Heart right ventricle (tissue), 16 donors: ENCODE measurements at regions not wholly inside any gene's neighbourhood (a gene's known extent, or its start where the extent isn't known, plus 50 kb on each side); places are given as distances from the start of the nearest gene placed in this dataset.

ENCODE experiments used
- ATAC-seq, 8 donors: fragments of 200-7000 bp; cut with Tn5 transposase; one replicate each; pipeline ENCODE4 v1.9.1; 2020; ENCODE audit warnings: mild to moderate bottlenecking in 8 of 8, moderate library complexity in 8 of 8, moderate number of reproducible peaks in 1 of 8
- DNase-seq, 2 donors: peaks; one replicate each; pipeline ENCODE4 v3.0.0-alpha.2; 2020
- H3K27ac ChIP-seq, 10 donors: fragments of 200-600 bp; sonication (generic) in 2 of 10; one replicate each; pipeline versions ENCODE4 v1.5.0 to v1.8.0; 2020 to 2022; ENCODE audit warnings: mild to moderate bottlenecking in 3 of 10
- H3K27me3 ChIP-seq, 7 donors: fragments of 200-600 bp; one replicate each; pipeline ENCODE4 v1.8.0; 2021 to 2022; ENCODE audit warnings: mild to moderate bottlenecking in 2 of 7
- H3K36me3 ChIP-seq, 9 donors: fragments of 200-600 bp; sonication (generic) in 1 of 9; one replicate each; pipeline versions ENCODE4 v1.5.0 to v1.8.0; 2020 to 2022; ENCODE audit warnings: mild to moderate bottlenecking in 2 of 9
- H3K4me1 ChIP-seq, 9 donors: fragments of 200-600 bp; sonication (generic) in 1 of 9; one replicate each; pipeline versions ENCODE4 v1.5.0 to v1.8.0; 2020 to 2022; ENCODE audit warnings: mild to moderate bottlenecking in 4 of 9
- H3K4me3 ChIP-seq, 10 donors: fragments of 200-600 bp; sonication (generic) in 2 of 10; one replicate each; pipeline versions ENCODE4 v1.5.0 to v1.8.0; 2020 to 2022; ENCODE audit warnings: mild to moderate bottlenecking in 7 of 10, moderate library complexity in 2 of 10
- H3K9me3 ChIP-seq, 11 donors: fragments of 200-600 bp in 10 of 11; sonication (generic) in 2 of 11; one replicate each; pipeline versions ENCODE4 v1.5.0 to v1.8.0; 2013 to 2022; ENCODE audit warnings: mild to moderate bottlenecking in 2 of 11, control low read depth in 1 of 11, moderate library complexity in 1 of 11
- CTCF ChIP-seq, 9 donors: fragments of 200-600 bp; sonication (generic) in 2 of 9; IDR thresholded peaks; one replicate each; pipeline versions ENCODE4 v1.5.0 to v1.8.0; 2021 to 2022; ENCODE audit warnings: antibody characterized with exemption in 9 of 9, mild to moderate bottlenecking in 5 of 9, moderate library complexity in 1 of 9
- WGBS, 2 donors: extraction: QIAGEN DNeasy Blood & Tissue Kit; methylation state at CpG; one replicate each; pipeline ENCODE4 v1.1.7; 2013; ENCODE audit warnings: inconsistent platforms in 1 of 2; 5-methylcytosine and 5-hydroxymethylcytosine counted together
- intact Hi-C, 10 donors: fragments of 100-400 bp; cut with DNase I; formaldehyde crosslinking; loops; one replicate each; pipeline versions ENCODE4 v1.11.1 to v1.14.2; 2022
- donor health status: Arrhythmogenic right ventricular cardiomyopathy.
- donor health status: ischemic (EF 13 %, LVEDD 7.1; RV severe dilation, severe dysfunction).
- donor health status: healthy with polysubstance abuse.
- donor health status: DM: no; HTN: yes; CAD: no.
- donor health status: DM: no; HTN: no; CAD: no.
- donor health status: ischemic (EF 25% LVEDD 6.9; RV normal size, moderate dysfunction).
- donor health status: ischemic (EF 25% LVEDD 5.7; RV mildly dilated, moderate dysfunction).
- donor health status: healthy.
- donor health status: DM: yes; HTN: yes; CAD: no.
- donor health status: Ischemic cardiomyopathy.
- donor health status: ischemic (EF 35%, LVEDD 5.7; RV mildly dilated, moderate dysfunction).
- donor health status: nonischemic (EF 11% LVEDD 7.7; RV severe dilation, severe dysfunction).
- donor health status: DM: yes; HTN: yes; CAD: no.
- donor health status: PGD.
- donor health status: ischemic (EF 29% LVEDD 5.4; RV normal size, mild dysfunction).
- donor health status: nonischemic (EF 23%, LVEDD 6.1; RV moderate dilation, normal function).

GRCh38 chr2:223418131-223418530 lies 184.0 kb downstream of the SCG2 start:
- Histone ChIP-seq H3K4me3 (no peak overlapping the region), H3K36me3 (no peaks in the 10 kb centered on the region), H3K4me1 (no peaks in the 10 kb centered on the region), H3K27me3 (no peaks in the 10 kb centered on the region), H3K27ac (no peak overlapping the region), H3K9me3 (no peaks in the 10 kb centered on the region)
- no peak for TF ChIP-seq CTCF (IDR thresholded peaks at IDR 0.05)
- DNase-seq (no peak), ATAC-seq (no peak)
- intact Hi-C loops: no loop called here
- WGBS, 2 donors: 80 to 85% methylated on average over 6 of the region's 6 CpGs

GRCh38 chr2:223418604-223419199 lies 183.5 kb downstream of the SCG2 start:
- no peaks in the 10 kb centered on the region for H3K27me3 ChIP-seq
- no peak overlapping the region for H3K27ac ChIP-seq
- H3K4me1 ChIP-seq: no peaks in the 10 kb centered on the region
- ATAC-seq (no peak), DNase-seq (no peak)
- H3K4me3 ChIP-seq: no peak overlapping the region
- intact Hi-C loops: no loop called here
- no peaks in the 10 kb centered on the region for H3K36me3 ChIP-seq
- WGBS, 2 donors: 60 to 61% methylated on average over 1 of the region's 1 CpG
- H3K9me3 ChIP-seq: no peaks in the 10 kb centered on the region
- no peak for TF ChIP-seq CTCF (IDR thresholded peaks at IDR 0.05)

GRCh38 chr2:223420048-223420447 lies 182.1 kb downstream of the SCG2 start:
- intact Hi-C loops: no loop called here
- Histone ChIP-seq H3K4me3 (no peak overlapping the region), H3K27ac (no peak overlapping the region), H3K9me3 (no peaks in the 10 kb centered on the region), H3K27me3 (no peaks in the 10 kb centered on the region), H3K36me3 (no peaks in the 10 kb centered on the region), H3K4me1 (no peaks in the 10 kb centered on the region)
- TF ChIP-seq CTCF (IDR thresholded peaks at IDR 0.05): no peak
- 89 to 97% methylated on average over 1 of the region's 1 CpG for WGBS, 2 donors
- ATAC-seq: no peak
- no peak for DNase-seq

- Histone ChIP-seq H3K4me1 (no peaks in the 10 kb centered on the region), H3K36me3 (no peaks in the 10 kb centered on the region), H3K27me3 (no peaks in the 10 kb centered on the region), H3K4me3 (no peak overlapping the region), H3K27ac (no peak overlapping the region), H3K9me3 (peaks cover 0 to 11% (median 0%) of the 10 kb centered on the region in 11 donors)
- DNase-seq (no peak), ATAC-seq (no peak)
- 42 to 59% methylated on average over 1 of the region's 1 CpG for WGBS, 2 donors
- no peak for TF ChIP-seq CTCF (IDR thresholded peaks at IDR 0.05)
- intact Hi-C loops: no loop called here
Measured at GRCh38 chr2:223431479-223431878, 170.7 kb downstream of the SCG2 start.
